G401 (cell line): ENCODE measurements at regions not wholly inside any gene's neighbourhood (a gene's known extent, or its start where the extent isn't known, plus 50 kb on each side); places are given as distances from the start of the nearest gene placed in this dataset.
"Not testable (repeated sequence)": the region's sequence is repeated elsewhere in the genome, so short reads cannot be mapped to it uniquely, and the experiment has no call there.

Experiments
- DNase-seq: peaks from one replicate; pipeline ENCODE4 v3.0.0-alpha.2; 2015; ENCODE audit warnings: low spot score
- in situ Hi-C: cut with HindIII; loops from 2 replicates; pipeline ENCODE4 v1.10.0; 2016; ENCODE audit warnings: low sequenced_read_pairs, mixed read lengths

DNA sequence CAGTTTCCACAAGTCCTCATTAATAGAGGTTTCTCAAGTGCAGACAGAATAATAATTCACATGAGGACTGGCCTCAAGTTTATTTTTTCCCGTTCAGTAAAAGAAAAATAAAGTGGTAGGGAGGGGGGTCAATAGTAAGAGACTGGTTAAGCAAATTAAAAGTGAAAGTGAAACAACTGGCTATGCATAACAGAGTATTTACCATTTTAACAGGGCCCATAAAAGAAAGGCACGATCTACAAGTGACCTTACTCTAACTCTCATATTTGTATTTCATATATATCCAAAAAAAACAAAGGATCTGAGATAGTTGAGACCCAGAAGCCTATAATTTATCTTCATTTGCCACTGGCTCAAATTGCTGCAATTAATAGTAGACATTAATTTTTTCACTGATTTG, 686.3 kb downstream of the NTRK3 start:
- no peak for DNase-seq
- in situ Hi-C loops: no loop called here

DNA sequence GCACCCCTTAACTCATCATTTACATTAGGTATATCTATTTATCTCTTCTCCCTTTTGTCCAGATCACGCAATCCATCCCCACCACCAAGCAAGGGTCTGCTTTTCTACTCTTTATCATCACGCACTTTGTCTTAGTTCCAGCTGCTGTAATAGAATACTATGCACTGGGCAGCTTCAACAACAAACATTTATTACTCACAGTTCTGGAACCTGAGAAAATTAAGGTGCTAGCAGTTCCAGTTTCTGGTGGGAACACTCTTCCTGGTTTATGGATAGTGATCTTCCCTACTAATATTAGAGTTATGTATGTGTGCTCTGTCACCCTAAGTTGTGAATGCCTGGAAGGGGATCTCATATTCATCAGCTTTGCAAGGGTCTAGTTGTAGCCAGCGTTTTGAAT, 687.0 kb downstream of the NTRK3 start:
- DNase-seq: no peak
- in situ Hi-C loops: no loop called here

DNA sequence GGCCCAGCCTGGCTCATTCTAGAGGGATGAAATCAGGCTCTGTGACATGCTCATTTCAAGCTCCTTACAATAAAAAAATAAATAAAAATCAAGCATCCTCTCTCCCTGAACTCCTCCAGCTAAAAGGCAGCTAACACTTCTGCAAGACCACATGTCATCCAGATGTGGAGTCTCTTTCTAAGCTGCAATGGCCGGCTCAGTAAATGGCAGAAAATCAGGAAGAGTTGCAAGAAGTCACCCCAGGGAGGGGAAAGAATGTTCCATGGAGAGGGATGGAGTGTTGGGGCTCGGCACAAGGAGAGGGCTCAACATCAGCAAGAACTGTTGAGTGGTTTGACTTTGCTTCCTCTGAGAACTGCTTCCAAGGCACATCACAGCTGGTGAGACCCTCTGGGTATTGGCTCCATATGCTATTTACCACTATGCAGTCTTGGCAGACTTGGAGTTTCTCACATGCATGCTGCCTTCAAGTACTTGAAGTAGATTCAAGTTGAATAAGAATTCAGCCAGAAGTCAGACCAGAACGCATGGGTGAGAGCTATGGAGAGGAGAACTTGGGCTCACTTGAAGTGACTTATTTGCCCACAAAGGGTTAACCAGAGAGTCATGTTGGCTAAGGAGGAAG, 689.0 kb downstream of the NTRK3 start:
- in situ Hi-C loops: no loop called here
- no peak for DNase-seq

DNA sequence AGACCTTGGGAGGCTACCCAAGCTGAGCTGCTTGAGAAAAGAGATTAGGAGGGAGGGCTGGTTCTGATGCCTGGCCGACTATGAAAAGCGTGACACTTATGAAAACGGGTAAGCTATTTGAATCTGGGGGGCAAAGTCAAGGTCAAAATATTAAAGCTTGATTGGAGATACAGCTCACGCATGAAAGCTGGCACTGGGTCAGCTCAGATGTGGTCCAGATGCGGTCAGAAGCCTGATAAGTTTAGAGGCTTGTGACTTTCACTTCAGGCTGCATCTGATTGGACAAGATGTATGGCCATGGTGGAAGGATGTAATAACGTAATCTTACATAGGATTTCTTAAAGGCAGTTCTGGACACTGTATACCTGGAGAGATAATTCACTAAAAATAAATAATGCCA, 690.3 kb downstream of the NTRK3 start:
- in situ Hi-C loops: no loop called here
- no peak for DNase-seq

DNA sequence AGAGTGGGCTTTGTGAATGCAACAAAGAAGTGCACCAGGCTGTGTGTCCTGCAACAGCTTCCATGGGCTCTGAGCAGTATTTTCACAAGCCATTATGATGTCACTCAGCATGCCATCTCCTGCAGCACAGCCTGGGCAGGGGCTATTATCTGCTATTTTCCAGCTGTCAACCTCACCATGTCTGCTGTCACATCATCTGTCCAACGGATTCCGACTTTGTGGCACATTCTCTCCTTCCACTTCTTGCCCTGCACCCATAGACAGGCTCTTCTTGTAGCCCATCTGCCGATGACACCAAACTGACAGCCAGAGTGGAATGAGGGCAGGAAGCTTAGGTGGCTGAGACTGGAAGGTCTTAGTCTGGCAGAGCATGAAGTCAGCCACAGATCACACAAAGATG, 691.9 kb downstream of the NTRK3 start:
- in situ Hi-C loops: no loop called here
- DNase-seq: no peak

DNA sequence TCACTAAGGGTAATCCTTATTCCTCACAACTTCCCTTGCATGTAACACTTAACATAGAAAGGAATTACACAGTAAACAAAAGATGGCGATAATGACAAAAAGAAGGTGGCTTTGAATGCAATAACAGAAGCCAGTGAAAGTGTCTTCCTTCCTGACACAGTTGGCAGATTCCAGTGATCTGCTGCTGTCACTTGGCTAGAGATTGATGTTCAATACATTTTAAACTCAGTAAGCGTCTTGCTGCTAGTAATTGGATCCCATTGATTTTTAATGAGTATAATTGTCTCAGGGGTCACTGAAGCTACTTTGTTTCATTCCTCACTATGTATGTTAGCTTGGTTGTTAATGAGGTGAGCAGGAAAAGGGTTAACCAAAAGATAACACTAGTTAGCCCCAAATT, 692.7 kb downstream of the NTRK3 start:
- in situ Hi-C loops: no loop called here

DNA sequence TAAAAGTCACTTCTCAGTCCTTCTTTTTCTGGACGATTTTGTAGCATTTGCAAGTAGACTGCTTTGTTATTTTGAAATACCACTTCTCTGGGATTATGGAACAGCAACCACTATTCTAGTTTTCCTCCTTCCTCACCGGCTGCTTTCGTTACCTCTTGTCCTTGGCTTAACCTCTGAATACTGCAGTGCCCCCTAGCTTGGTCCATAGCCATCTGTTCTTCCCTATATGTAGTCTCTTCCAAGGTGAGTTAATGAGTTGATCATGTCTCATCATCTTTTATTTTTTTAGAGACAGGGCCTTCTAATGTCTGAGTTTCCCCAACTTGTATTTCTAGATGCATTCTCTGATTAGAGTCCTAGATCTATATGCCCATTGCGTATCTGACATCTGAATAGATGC, 694.3 kb downstream of the NTRK3 start:
- in situ Hi-C loops: no loop called here
- DNase-seq: no peak

More for the DNA sequence above, 692.7 kb downstream of the NTRK3 start:
- DNase-seq: no peak

DNA sequence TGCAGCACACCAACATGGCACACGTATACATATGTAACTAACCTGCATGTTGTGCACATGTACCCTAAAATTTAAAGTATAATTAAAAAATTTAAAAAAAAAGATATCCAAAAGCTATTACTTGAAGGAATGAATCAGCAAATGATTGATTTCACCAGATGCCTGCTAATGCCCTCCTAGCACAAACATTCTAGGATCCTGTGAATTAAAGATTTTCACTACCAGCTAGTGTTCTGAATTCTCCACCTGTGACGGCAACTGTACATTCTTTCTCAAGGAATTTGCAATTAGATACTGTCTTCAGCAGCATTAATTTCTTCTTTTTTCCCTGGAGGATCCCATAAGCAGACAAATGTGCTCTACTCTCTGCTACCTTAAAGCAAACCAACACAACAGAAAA, 694.9 kb downstream of the NTRK3 start:
- DNase-seq: no peak
- in situ Hi-C loops: no loop called here

DNA sequence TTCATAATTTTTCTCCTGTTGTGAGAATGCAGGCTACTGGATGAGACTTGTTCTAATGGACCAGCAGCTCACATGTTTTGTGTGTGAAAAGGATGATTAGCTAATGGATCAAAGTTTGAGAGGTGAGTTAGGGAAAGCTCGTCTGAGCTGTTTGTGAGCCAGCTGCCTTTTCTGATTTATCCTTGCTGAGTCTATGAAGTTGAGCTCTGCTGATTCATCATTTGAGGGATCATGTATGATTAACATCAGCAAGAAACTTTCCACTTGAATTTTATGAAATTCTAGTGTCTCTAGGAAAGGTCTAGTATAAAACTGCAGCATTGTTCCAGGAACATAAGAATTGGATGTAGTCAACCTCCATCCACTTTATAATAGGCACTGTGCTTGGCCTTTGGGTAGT, 698.7 kb downstream of the NTRK3 start:
- no peak for DNase-seq
- in situ Hi-C loops: no loop called here

DNA sequence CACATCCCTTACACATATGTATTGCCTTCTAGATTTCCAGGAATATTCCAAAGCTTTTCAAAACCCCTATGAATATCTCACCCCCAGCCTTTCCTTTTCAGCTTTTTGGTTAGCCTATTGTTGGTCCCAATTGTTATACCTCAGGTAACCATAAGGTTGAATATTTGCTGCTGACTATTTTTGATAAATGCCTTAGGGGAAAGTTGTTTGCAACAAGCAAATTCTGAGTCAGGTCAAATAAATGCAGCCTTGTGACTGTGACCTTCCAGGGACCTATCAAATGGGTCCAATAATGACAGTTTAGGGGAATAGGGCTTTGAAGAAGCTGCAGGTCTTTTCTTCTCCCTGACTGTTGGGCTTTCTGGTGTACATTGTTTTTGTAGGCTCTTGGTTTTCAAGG, 699.7 kb downstream of the NTRK3 start:
- no peak for DNase-seq
- in situ Hi-C loops: no loop called here

DNA sequence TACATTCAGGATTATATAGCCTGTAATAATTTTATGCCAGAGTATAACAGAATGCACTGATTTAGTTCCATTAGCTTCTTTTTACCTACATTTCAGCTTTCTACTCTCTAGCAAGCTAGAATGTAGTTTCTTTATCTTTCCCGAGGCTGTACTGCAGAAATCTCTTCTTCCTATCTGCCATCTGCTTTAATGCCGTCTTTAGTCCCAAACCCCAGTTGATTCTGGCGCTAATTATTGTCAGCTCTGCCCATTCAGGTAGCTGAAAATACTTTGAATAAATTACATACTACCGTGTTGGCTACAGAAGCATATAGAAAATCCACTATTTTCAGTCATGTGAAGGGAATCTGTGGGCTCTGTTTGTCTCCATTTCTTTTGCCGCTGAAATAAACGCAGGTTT, 706.7 kb downstream of the NTRK3 start:
- in situ Hi-C loops: no loop called here
- peak; percentile 8 for DNase-seq

DNA sequence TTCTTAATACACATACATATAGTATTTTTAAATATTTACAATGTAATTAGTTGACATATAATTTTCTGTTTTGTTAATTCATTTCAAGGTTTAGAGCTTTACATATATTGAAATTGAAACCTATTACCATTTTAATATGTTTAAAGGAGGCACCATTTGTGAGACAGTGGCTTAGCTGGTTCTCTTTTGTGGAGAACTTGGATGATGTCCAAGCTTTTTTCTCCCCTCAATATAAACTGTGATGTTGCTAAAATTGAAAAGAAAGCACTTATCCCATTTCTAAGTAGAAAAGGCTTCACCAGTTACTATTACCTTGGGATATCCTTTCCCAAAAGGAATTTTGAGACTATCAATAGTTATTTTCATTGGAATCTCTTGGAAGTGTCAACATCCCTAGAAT, 707.2 kb downstream of the NTRK3 start:
- DNase-seq: no peak
- in situ Hi-C loops: no loop called here

DNA sequence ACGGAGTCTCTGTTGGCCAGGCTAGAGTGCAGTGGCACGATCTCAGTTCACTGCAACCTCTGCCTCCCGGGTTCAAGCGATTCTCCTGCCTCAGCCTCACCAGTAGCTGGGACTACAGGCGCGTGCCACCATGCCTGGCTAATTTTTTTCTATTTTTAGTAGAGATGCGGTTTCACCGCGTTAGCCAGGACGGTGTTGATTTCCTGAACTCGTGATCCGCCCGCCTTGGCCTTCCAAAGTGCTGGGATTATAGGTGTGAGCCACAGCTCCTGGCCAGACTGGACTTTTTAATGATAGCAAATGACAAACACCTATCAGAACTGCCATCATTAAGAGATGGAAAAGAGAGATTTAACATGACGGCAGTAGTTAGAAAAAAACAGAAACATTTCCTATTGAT, 707.9 kb downstream of the NTRK3 start:
- in situ Hi-C loops, DNase-seq: not testable (repeated sequence)

DNA sequence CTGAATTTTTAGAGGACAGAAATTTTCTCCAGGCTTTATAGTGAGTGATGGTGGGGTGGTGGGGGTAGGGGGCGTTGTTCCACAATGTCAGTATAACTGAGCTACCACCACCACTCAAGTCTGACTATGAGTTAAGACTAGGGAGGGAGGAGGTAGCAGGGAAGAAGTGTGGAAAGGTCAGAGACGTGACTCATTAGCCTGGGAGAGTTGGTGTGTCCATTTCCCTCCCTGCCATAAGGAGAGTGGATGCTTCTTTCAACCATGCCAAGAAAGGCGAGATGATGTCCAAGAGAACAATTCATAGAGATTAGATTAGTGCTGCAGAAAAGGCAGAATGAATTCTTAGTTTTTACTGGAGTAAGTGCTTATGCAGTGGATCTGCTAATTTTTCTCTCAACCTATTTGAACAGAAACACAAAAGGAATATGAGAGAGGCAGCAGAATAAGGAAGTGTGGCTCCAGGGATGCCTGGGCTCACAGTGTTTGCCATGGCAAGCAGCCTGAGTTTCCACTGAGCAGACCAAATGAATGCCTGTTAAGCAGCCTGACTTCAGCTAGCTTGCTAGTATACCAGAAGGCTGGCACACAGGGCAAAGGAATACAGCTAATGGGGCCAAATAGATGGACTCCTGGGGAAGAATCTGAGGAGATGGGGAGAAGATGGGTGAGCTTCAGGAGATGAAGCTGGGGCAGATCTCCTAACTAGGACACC, 708.9 kb downstream of the NTRK3 start:
- DNase-seq: peak; percentile 72
- in situ Hi-C loops: no loop called here

DNA sequence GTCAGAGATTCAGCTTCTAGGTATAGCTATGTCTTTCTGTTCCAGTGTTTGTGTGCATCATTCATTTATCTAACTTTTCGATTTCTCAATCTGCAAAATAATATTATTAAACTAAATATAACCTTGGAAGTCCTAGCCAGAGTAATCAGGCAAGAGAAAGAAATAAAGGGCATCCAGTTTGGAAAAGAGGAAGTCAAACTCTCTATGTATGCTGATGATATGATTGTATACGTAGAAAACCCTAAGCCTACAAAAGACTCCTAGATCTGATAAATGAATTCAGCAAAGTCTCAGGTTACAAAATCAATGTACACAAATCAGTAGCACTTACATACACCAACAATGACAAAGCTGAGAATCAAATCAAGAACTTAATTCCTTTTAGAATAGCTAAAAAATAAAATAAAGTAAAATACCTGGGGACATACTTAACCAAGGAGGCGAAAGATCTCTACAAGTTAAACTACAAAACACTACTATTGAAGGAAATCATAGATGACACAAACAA, 718.2 kb downstream of the NTRK3 start:
- in situ Hi-C loops: no loop called here

DNA sequence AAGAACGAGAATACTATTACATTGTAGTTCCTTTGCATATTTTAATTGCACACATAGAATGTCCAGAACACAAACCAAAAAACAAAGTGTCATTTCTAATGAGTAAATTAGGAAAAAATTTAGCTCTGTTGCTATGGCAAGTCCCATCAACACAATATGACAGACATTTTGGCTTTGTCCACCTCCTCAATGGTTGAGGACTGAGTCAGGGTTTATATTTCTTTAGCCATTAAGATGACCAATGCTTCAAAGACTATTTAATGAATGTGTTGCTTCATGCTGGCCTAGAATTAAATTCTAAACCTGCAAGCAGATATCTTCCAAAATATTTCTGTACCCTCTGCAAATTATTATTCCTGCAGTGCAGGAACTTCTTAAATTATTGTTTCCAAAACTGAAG, 719.2 kb downstream of the NTRK3 start:
- in situ Hi-C loops: no loop called here
- no peak for DNase-seq

More for the DNA sequence above, 718.2 kb downstream of the NTRK3 start:
- no peak for DNase-seq

DNA sequence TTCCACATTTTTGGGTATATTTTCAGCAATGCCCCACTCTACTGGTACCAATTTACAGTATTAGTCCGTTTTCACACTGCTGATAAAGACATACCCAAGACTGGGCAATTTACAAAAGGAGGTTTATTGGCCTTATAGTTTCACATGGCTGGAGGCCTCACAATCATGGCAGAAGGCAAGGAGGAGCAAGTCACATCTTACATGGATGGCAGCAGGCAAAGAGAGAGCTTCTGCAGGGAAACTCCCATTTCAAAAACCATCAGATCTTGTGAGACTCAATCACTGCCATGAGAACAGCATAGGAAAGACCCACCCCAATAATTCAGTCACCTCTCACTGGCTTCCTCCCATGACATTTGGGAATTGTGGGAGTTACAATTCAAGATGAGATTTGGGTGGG, 722.9 kb downstream of the NTRK3 start:
- in situ Hi-C loops, DNase-seq: not testable (repeated sequence)

DNA sequence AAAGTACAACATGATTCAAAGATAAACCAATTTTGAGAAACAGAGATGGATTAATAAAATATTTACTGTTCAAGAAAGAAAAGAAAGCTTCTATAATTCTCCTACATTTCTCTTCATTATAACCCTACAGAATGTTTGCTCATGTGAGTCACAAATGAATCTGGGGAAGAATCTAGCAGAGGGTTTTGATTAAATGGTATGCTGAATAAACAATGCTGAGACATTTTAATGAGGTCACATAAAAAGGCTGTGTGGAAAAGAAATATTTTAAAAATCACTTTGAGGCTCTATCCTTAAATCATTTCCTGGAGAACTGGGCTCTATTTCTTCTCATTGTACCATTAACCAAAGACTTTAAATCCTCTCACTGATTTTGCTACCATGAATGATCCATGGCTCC, 727.7 kb downstream of the NTRK3 start:
- DNase-seq: no peak
- in situ Hi-C loops: no loop called here

DNA sequence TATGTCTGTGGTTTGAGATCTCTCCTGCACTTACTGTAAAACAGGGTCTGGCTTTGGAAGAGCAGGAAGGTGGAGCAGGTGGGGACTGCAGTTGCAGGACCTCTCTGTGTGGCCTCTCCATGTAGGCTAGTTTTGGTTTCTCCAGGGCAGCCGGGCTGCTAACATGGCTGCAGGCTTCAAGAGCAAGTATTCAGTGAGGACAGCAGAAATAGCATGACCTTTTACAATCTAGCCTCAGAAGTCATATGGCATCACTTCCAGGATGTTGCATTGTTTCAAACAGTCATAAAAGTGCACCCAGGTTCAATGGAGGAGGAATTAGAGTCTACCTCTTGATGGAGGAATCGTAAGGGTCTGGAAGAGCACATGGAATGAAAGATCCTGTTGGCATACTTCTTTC, 728.7 kb downstream of the NTRK3 start:
- in situ Hi-C loops: no loop called here
- no peak for DNase-seq

DNA sequence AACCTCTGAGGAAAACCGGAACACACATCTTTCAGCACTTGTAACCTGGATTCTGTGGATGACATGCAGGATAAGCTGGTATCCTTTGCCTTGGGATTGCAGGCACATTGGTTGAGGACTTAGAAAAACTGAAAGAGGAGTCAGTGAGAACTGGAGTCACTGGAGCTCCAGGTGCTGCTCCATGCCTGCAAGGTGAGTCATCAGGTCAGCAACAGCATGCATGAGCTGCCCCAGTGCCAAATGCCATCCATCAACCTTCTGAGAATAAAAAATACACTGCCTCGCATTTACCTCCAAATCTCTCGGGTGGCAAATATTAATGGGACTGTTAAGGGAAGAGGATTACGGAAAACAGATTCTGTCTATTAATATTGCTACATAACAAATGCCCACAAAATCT, 729.1 kb downstream of the NTRK3 start:
- in situ Hi-C loops: no loop called here
- DNase-seq: no peak

DNA sequence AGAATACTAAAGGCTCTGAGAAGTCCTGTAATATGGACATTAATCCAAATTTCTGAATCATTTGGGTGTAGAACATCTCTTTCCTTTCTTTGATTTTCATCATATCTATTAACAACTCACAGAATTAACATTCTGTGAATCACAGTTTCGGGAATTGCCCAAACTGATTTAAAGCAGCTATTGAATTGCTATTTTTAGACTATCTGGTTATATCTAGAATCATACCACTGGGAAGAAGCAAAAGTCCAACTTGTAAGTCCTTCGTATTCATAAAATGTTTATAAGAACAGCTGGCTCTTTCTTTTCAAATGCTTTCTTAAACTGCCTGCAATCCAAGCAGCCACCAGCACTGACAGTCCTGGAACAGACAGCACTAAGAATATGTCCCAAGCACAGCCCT, 733.0 kb downstream of the NTRK3 start:
- in situ Hi-C loops: no loop called here
- no peak for DNase-seq
